Mammary epithelial cell (primary cell): ENCODE measurements at regions not wholly inside any gene's neighbourhood (a gene's known extent, or its start where the extent isn't known, plus 50 kb on each side); places are given as distances from the start of the nearest gene placed in this dataset.

ENCODE experiments used
- CTCF ChIP-seq, 2 donors: IDR thresholded peaks in 1 of 2; conservative IDR thresholded peaks in 1 of 2; 2 replicates each; pipeline ENCODE4 v1.5.1; 2011 to 2012; ENCODE audit warnings: inconsistent platforms in 2 of 2, low read length in 2 of 2, mild to moderate bottlenecking in 2 of 2, control low read depth in 1 of 2, low read depth in 1 of 2; ENCODE audit not compliant: insufficient read depth in 1 of 2; ENCODE audit errors: extremely low read depth in 1 of 2
- EZH2 ChIP-seq: IDR thresholded peaks from 2 replicates; pipeline ENCODE4 v1.6.1; 2012; ENCODE audit warnings: low read length, inconsistent platforms, borderline replicate concordance

DNA sequence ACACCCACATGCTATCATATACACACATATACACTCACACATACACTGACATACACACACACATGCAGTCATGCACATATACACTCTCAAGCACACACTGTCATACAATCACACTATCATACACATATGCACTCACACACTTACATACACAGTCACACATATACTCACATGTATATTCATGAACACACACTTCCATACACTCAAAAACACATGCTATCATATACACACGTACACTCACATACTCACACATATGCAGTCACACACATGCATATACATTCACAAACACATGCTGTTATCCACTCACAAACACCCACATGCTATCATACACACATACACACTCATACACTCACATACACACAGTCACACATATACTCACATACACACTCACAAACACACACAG lies 71.0 kb upstream of the PLXNA4 start:
- TF ChIP-seq CTCF (conservative IDR thresholded peaks at IDR 0.05 in 1 of 2, IDR thresholded peaks at IDR 0.05 in 1 of 2; ENCODE audit: extremely low read depth in 1 of 2, insufficient read depth in 1 of 2, low read depth in 1 of 2, low read length in 2 of 2), result no peak
- TF ChIP-seq EZH2, result no peak
